OCI-LY1 (cell line): ENCODE measurements at regions not wholly inside any gene's neighbourhood (a gene's known extent, or its start where the extent isn't known, plus 50 kb on each side); places are given as distances from the start of the nearest gene placed in this dataset.

Experiments
- EZH2 ChIP-seq: fragments of 200-600 bp; sonication (generic), shearing (Covaris generic); IDR thresholded peaks from 2 replicates; pipeline ENCODE4 v1.8.0; 2017; ENCODE audit warnings: borderline replicate concordance, mixed run types, mild to moderate bottlenecking, antibody characterized with exemption, low read length, moderate library complexity, mixed read lengths
- TF ChIP-seq, protein P1 (sequence below): fragments of 200-600 bp; sonication (generic), shearing (Covaris generic); IDR thresholded peaks from 2 replicates; pipeline ENCODE4 v1.5.1; 2017; ENCODE audit warnings: mild to moderate bottlenecking, antibody characterized with exemption, low read length, moderate library complexity, mixed read lengths

DNA sequence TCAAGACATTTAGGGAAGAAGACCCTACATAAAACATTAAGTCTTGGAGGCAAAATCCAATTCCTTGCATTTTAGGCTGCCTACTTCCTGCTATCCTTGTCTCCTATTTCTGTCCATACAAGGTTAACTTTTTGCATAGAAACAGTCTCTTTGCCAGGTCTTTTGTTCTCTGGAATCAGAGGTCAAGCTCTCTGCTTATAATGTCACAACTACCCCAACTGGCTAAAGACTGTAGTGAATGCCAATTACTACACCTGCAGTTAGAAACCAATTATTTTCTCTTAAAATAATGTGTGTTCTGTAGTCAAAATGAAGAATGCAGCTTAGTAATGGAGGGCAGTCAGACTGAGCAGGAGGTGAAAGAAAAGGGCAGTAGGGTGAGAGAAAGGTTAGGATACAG lies 856.2 kb downstream of the TUSC7 start:
- TF ChIP-seq EZH2 = no peak
- TF ChIP-seq, protein P1, sequence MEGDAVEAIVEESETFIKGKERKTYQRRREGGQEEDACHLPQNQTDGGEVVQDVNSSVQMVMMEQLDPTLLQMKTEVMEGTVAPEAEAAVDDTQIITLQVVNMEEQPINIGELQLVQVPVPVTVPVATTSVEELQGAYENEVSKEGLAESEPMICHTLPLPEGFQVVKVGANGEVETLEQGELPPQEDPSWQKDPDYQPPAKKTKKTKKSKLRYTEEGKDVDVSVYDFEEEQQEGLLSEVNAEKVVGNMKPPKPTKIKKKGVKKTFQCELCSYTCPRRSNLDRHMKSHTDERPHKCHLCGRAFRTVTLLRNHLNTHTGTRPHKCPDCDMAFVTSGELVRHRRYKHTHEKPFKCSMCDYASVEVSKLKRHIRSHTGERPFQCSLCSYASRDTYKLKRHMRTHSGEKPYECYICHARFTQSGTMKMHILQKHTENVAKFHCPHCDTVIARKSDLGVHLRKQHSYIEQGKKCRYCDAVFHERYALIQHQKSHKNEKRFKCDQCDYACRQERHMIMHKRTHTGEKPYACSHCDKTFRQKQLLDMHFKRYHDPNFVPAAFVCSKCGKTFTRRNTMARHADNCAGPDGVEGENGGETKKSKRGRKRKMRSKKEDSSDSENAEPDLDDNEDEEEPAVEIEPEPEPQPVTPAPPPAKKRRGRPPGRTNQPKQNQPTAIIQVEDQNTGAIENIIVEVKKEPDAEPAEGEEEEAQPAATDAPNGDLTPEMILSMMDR = no peak
